Omental fat pad (tissue), 3 donors: ENCODE measurements at regions not wholly inside any gene's neighbourhood (a gene's known extent, or its start where the extent isn't known, plus 50 kb on each side); places are given as distances from the start of the nearest gene placed in this dataset.

Source experiments
- ATAC-seq: fragments of 150-250 bp; one replicate; pipeline ENCODE4 v1.9.1; 2016; ENCODE audit warnings: mild to moderate bottlenecking, moderate library complexity; ENCODE audit not compliant: low FRiP score
- DNase-seq: peaks from one replicate; pipeline ENCODE4 v3.0.0-alpha.2; 2019; ENCODE audit warnings: low spot score
- TF ChIP-seq, protein P1 (sequence below), 3 donors: fragments of 450-650 bp; IDR thresholded peaks; one replicate each; pipeline ENCODE4 v1.5.1; 2016 to 2017; ENCODE audit warnings: antibody characterized with exemption in 3 of 3, mild to moderate bottlenecking in 3 of 3, moderate library complexity in 2 of 3

- TF ChIP-seq, protein P1, sequence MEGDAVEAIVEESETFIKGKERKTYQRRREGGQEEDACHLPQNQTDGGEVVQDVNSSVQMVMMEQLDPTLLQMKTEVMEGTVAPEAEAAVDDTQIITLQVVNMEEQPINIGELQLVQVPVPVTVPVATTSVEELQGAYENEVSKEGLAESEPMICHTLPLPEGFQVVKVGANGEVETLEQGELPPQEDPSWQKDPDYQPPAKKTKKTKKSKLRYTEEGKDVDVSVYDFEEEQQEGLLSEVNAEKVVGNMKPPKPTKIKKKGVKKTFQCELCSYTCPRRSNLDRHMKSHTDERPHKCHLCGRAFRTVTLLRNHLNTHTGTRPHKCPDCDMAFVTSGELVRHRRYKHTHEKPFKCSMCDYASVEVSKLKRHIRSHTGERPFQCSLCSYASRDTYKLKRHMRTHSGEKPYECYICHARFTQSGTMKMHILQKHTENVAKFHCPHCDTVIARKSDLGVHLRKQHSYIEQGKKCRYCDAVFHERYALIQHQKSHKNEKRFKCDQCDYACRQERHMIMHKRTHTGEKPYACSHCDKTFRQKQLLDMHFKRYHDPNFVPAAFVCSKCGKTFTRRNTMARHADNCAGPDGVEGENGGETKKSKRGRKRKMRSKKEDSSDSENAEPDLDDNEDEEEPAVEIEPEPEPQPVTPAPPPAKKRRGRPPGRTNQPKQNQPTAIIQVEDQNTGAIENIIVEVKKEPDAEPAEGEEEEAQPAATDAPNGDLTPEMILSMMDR (IDR thresholded peaks at IDR 0.05) = no peak
- DNase-seq = no peak
- ATAC-seq = no peak
Measured at GRCh38 chr1:213572912-213573647, 414.7 kb upstream of the PROX1 start.

GRCh38 chr1:213573648-213574009 is 414.1 kb upstream of the PROX1 start:
- ATAC-seq = no peak
- TF ChIP-seq, protein P1 (IDR thresholded peaks at IDR 0.05) = no peak
- no peak for DNase-seq

- ATAC-seq (no peak), DNase-seq (no peak)
- TF ChIP-seq, protein P1 (IDR thresholded peaks at IDR 0.05) = no peak
Measured at GRCh38 chr1:213582976-213583567, 404.7 kb upstream of the PROX1 start.

GRCh38 chr1:213584272-213584671 is 403.5 kb upstream of the PROX1 start:
- TF ChIP-seq, protein P1 (IDR thresholded peaks at IDR 0.05) = no peak
- ATAC-seq (no peak), DNase-seq (no peak)

DNA sequence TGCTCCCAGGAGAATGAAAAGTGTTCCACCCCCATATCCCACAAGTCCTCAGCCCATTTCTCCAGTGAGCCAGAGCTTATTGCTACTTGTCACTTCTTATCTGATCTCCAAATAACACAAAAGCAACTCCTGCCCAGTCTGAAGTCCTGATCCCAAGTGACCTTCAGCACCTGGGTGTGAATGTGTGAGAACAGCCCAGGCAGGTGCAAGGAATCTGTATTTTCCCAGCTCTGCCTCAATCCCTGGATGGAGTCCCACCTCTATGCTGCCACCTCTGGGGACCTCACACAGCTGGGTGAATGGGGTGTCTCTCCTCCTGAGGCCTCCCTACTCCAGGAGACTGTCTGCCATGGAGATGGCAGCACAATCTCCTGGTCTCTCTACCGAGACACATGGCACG is 402.4 kb upstream of the PROX1 start:
- DNase-seq = no peak
- ATAC-seq = no peak
- TF ChIP-seq, protein P1 (IDR thresholded peaks at IDR 0.05) = no peak

DNA sequence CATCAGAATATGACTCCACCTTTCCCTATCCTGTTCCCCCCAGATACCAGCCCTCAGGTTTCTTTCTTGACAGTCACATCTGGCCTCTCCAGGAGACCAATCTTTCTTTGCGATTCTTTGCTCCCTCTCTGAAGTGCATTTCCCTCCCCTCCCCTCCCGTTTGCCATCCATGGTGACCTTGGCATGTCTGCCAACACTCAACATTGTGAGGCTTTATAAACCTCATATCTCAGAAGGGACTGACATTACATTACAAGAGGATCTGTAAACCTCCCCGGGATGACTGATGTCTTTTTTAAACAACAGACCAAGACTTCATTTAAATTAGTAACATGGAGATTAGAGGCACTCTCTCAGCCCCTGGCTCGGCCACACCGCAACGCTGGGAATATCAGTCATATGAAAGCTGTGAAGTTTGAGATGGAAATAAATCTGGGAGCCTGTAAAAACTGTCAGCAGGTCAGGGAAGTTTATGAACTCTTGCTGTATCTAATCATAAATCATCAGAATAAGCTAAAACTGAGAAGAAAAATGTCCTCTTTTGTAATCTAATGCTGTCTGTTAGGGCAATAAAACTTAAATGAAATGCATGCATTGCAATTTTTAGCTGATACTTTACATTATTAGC is 401.7 kb upstream of the PROX1 start:
- DNase-seq (no peak), ATAC-seq (no peak)
- TF ChIP-seq, protein P1 (IDR thresholded peaks at IDR 0.05) = no peak

- no peak for DNase-seq
- ATAC-seq = no peak
- TF ChIP-seq, protein P1 (IDR thresholded peaks at IDR 0.05) = no peak
Measured at GRCh38 chr1:213586587-213586972, 401.2 kb upstream of the PROX1 start.
